Spleen (tissue), 7 donors: ENCODE measurements at regions not wholly inside any gene's neighbourhood (a gene's known extent, or its start where the extent isn't known, plus 50 kb on each side); places are given as distances from the start of the nearest gene placed in this dataset.

ENCODE experiments used
- CTCF ChIP-seq, 11 experiments: fragments of 200-600 bp in 7 of 11; fragments of 450-650 bp in 4 of 11; sonication (generic) in 4 of 11; IDR thresholded peaks in 8 of 11; conservative IDR thresholded peaks in 3 of 11; 1 replicate in 7 of 11; 2 replicates in 4 of 11; pipeline versions ENCODE4 v1.4.0 to v1.8.0; 2016 to 2021; ENCODE audit warnings: antibody characterized with exemption in 11 of 11, inconsistent platforms in 4 of 11, mild to moderate bottlenecking in 1 of 11
- POLR2A ChIP-seq, 3 donors: fragments of 450-650 bp; IDR thresholded peaks; one replicate each; pipeline ENCODE4 v1.5.1; 2017; ENCODE audit warnings: antibody characterized with exemption in 3 of 3, mild to moderate bottlenecking in 1 of 3
- POLR2AphosphoS5 ChIP-seq, 3 donors: sonication (generic); formaldehyde crosslinking; IDR thresholded peaks; one replicate each; pipeline ENCODE4 v1.5.1; 2017; ENCODE audit warnings: antibody characterized with exemption in 3 of 3
- donor health status: DM: no; HTN: no; CAD: no; lungs with moderate emphysema.
- donor health status: DM: no; HTN: no; CAD: no.
- donor health status: DM: no; HTN: no; CAD: no.

- TF ChIP-seq CTCF (IDR thresholded peaks at IDR 0.05 in 8 of 11, conservative IDR thresholded peaks at IDR 0.05 in 3 of 11) (no peak), POLR2AphosphoS5 (IDR thresholded peaks at IDR 0.05) (no peak), POLR2A (IDR thresholded peaks at IDR 0.05) (no peak)
Observed at GRCh38 chr6:1057490-1058135, 254.3 kb upstream of the FOXQ1 start.
